Neural crest cell (in vitro differentiated cells): ENCODE measurements at regions not wholly inside any gene's neighbourhood (a gene's known extent, or its start where the extent isn't known, plus 50 kb on each side); places are given as distances from the start of the nearest gene placed in this dataset.

ENCODE experiments used
- DNase-seq: peaks from one replicate; pipeline ENCODE4 v3.0.0; 2021; ENCODE audit warnings: low read depth, mixed read lengths, low spot score
- H3K27ac Mint-ChIP-seq: one replicate; pipeline ENCODE4 v1.8.0; 2021; ENCODE audit warnings: mild to moderate bottlenecking, mixed read lengths; ENCODE audit not compliant: unreplicated experiment
- H3K27me3 Mint-ChIP-seq: 2 replicates; pipeline ENCODE4 v1.8.0; 2021; ENCODE audit warnings: low read depth, mild to moderate bottlenecking, mixed read lengths
- H3K36me3 Mint-ChIP-seq: 2 replicates; pipeline ENCODE4 v1.8.0; 2021; ENCODE audit warnings: low read depth, mild to moderate bottlenecking, mixed read lengths
- H3K4me1 Mint-ChIP-seq: 2 replicates; pipeline ENCODE4 v1.8.0; 2021; ENCODE audit warnings: mixed read lengths
- H3K4me3 Mint-ChIP-seq: one replicate; pipeline ENCODE4 v1.8.0; 2021; ENCODE audit warnings: mild to moderate bottlenecking, mixed read lengths
- H3K9me3 Mint-ChIP-seq: 2 replicates; pipeline ENCODE4 v1.8.0; 2021; ENCODE audit warnings: mixed read lengths
- CTCF ChIP-seq: fragments of 200-600 bp; sonication (generic); conservative IDR thresholded peaks from 2 replicates; pipeline ENCODE4 v1.5.0; 2021; ENCODE audit warnings: antibody characterized with exemption, mild to moderate bottlenecking

GRCh38 chr18:22073411-22073810, 96.0 kb upstream of the GATA6 start:
- DNase-seq = no peak
- TF ChIP-seq CTCF = no peak
- Mint-ChIP-seq H3K4me3 (no peak overlapping the region), H3K27ac (no peak overlapping the region), H3K36me3 (no peaks in the 10 kb centered on the region), H3K27me3 (no peaks in the 10 kb centered on the region), H3K9me3 (no peaks in the 10 kb centered on the region), H3K4me1 (no peaks in the 10 kb centered on the region)

- Mint-ChIP-seq H3K4me3 (no peak overlapping the region), H3K36me3 (no peaks in the 10 kb centered on the region), H3K9me3 (no peaks in the 10 kb centered on the region), H3K4me1 (no peaks in the 10 kb centered on the region), H3K27me3 (no peaks in the 10 kb centered on the region), H3K27ac (no peak overlapping the region)
- no peak for TF ChIP-seq CTCF
- DNase-seq = no peak
Observed at GRCh38 chr18:22074282-22075070, 94.9 kb upstream of the GATA6 start.

GRCh38 chr18:22080035-22080434, 89.4 kb upstream of the GATA6 start:
- Mint-ChIP-seq H3K27me3 (no peaks in the 10 kb centered on the region), H3K4me1 (peaks cover 5% of the 10 kb centered on the region), H3K9me3 (no peaks in the 10 kb centered on the region), H3K4me3 (no peak overlapping the region), H3K27ac (no peak overlapping the region), H3K36me3 (no peaks in the 10 kb centered on the region)
- no peak for TF ChIP-seq CTCF
- DNase-seq = no peak

GRCh38 chr18:22082408-22082807, 87.0 kb upstream of the GATA6 start:
- Mint-ChIP-seq H3K27me3 (no peaks in the 10 kb centered on the region), H3K9me3 (no peaks in the 10 kb centered on the region), H3K36me3 (no peaks in the 10 kb centered on the region), H3K4me1 (peaks cover 5% of the 10 kb centered on the region), H3K27ac (no peak overlapping the region), H3K4me3 (no peak overlapping the region)
- no peak for DNase-seq
- no peak for TF ChIP-seq CTCF

DNA sequence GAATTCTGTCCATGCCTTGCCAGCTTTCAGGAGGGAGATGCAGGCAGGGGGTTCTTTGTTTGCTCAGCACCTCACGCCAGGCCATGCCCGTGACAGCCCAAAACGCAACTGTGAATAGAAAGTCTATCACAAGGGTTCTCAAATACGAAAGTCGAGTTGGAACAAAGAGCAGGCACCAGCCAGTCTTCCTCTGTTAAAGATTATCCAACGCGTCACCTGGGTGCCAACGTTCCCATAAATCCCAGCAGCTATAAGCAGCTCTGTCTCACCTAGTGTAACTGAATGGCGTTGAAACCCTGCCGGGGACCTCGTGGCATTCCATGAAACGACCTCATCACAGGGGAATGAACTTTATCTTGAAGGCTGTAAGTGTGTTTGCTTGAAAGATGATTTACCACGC, 84.8 kb upstream of the GATA6 start:
- peaks cover 5% of the 10 kb centered on the region for H3K4me1 Mint-ChIP-seq
- no peak overlapping the region for H3K27ac Mint-ChIP-seq
- H3K27me3 Mint-ChIP-seq = no peaks in the 10 kb centered on the region
- H3K4me3 Mint-ChIP-seq = no peak overlapping the region
- H3K36me3 Mint-ChIP-seq = no peaks in the 10 kb centered on the region
- no peak for DNase-seq
- no peaks in the 10 kb centered on the region for H3K9me3 Mint-ChIP-seq
- no peak for TF ChIP-seq CTCF
